GM12878 (cell line): ENCODE measurements at regions not wholly inside any gene's neighbourhood (a gene's known extent, or its start where the extent isn't known, plus 50 kb on each side); places are given as distances from the start of the nearest gene placed in this dataset.

Source experiments
- ATAC-seq: fragments of 200-7000 bp; cut with Tn5 transposase; 3 replicates; pipeline ENCODE4 v1.9.1; 2020; ENCODE audit warnings: mild to moderate bottlenecking, moderate library complexity
- BruUV-seq: library from RNA; stranded (reverse); fragments of 400-500 nt; replicated peaks from 2 replicates; lab custom pipeline; 2021; lab: Mats Ljungman, UMichigan
- CTCF ChIA-PET: fragments of 300-600 bp; sonication (Branson Sonifier 250); formaldehyde crosslinking; extraction: SDS; loops from one replicate; lab custom pipeline; 2021; ENCODE audit warnings: inconsistent platforms; lab: Yijun Ruan, JAX
- POLR2A ChIA-PET: fragments of 350-600 bp; formaldehyde crosslinking; extraction: SDS; loops from one replicate; lab custom pipeline; 2021; ENCODE audit warnings: inconsistent platforms; lab: Charles Lee
- RAD21 ChIA-PET: fragments of 300-600 bp; sonication (Branson Sonifier 250); formaldehyde crosslinking; loops from one replicate; lab custom pipeline; 2023; ENCODE audit warnings: antibody characterized with exemption; ENCODE audit not compliant: unreplicated experiment; lab: Charles Lee
- SMC1A ChIA-PET: fragments of 300-600 bp; sonication (Branson Sonifier 250); formaldehyde crosslinking; loops from one replicate; lab custom pipeline; 2023; ENCODE audit not compliant: unreplicated experiment, uncharacterized antibody; lab: Charles Lee
- DNase-seq: peaks from one replicate; pipeline ENCODE4 v3.0.0-alpha.2; 2011; ENCODE audit warnings: low read depth, low spot score
- FAIRE-seq: peaks from 3 replicates; lab custom pipeline; 2011; peaks lifted over from hg19 to GRCh38; lab: Jason Lieb, UNC
- H2AFZ ChIP-seq: 2 replicates; pipeline ENCODE4 v1.6.0; 2011; ENCODE audit warnings: low read depth, low read length, control low read depth; ENCODE audit not compliant: control insufficient read depth
- H3K27ac ChIP-seq: 2 replicates; pipeline ENCODE4 v1.5.1; 2011; ENCODE audit warnings: control low read depth; ENCODE audit not compliant: control insufficient read depth, insufficient read depth
- H3K27me3 ChIP-seq, 2 experiments: replicated peaks in 1 of 2; 2 replicates each; pipeline versions ENCODE4 v1.6.0 to v1.6.1; 2011; ENCODE audit warnings: low read length in 1 of 2; ENCODE audit not compliant: control insufficient read depth in 2 of 2, insufficient read depth in 2 of 2
- H3K36me3 ChIP-seq, 2 experiments: 2 replicates each; pipeline ENCODE4 v1.5.1; 2011; ENCODE audit warnings: low read length in 1 of 2; ENCODE audit not compliant: control insufficient read depth in 2 of 2, insufficient read depth in 2 of 2
- H3K4me1 ChIP-seq: 2 replicates; pipeline ENCODE4 v1.6.1; 2011; ENCODE audit warnings: mild to moderate bottlenecking, low read length, moderate library complexity, mixed read lengths; ENCODE audit not compliant: control insufficient read depth, insufficient read depth
- H3K4me2 ChIP-seq: 2 replicates; pipeline ENCODE4 v1.6.0; 2011; ENCODE audit warnings: control low read depth; ENCODE audit not compliant: control insufficient read depth, insufficient read depth
- H3K4me3 ChIP-seq: fragments of 200-600 bp; sonication (generic); 2 replicates; pipeline ENCODE4 v1.5.1; 2016
- H3K79me2 ChIP-seq: 2 replicates; pipeline ENCODE4 v1.6.0; 2011; ENCODE audit warnings: low read length; ENCODE audit not compliant: control insufficient read depth, insufficient read depth
- H3K9ac ChIP-seq: 2 replicates; pipeline ENCODE4 v1.8.0; 2011; ENCODE audit warnings: low read length, control low read depth, mixed read lengths; ENCODE audit not compliant: control insufficient read depth, insufficient read depth
- H3K9me3 ChIP-seq: replicated peaks from 3 replicates; pipeline ENCODE4 v1.5.1; 2011; ENCODE audit warnings: mild to moderate bottlenecking, low read length; ENCODE audit not compliant: control insufficient read depth, insufficient read depth
- H4K20me1 ChIP-seq: 2 replicates; pipeline ENCODE4 v1.6.0; 2011; ENCODE audit not compliant: control insufficient read depth, insufficient read depth
- ASH2L ChIP-seq: fragments of 300-600, 200-600 bp; sonication (generic); IDR thresholded peaks from 2 replicates; pipeline ENCODE4 v1.6.1; 2017; ENCODE audit warnings: low read depth, mild to moderate bottlenecking, borderline replicate concordance
- HCFC1 ChIP-seq: fragments of 150-350 bp; IDR thresholded peaks from 2 replicates; pipeline ENCODE4 v1.6.1; 2014; ENCODE audit warnings: low read length
- HDGF ChIP-seq: fragments of 450-650 bp; IDR thresholded peaks from 2 replicates; pipeline ENCODE4 v1.6.1; 2016; ENCODE audit warnings: antibody characterized with exemption
- KLF5 ChIP-seq: fragments of 450-650 bp; IDR thresholded peaks from 2 replicates; pipeline ENCODE4 v1.6.1; 2014; ENCODE audit warnings: mild to moderate bottlenecking; ENCODE audit not compliant: partially characterized antibody
- PAX8 ChIP-seq: fragments of 450-650 bp; IDR thresholded peaks from 2 replicates; pipeline ENCODE4 v1.6.1; 2017; ENCODE audit warnings: mild to moderate bottlenecking, moderate library complexity
- POLR2A ChIP-seq: IDR thresholded peaks from 2 replicates; pipeline ENCODE4 v1.6.1; 2011; ENCODE audit warnings: low read depth, mild to moderate bottlenecking, low read length
- SMARCA5 ChIP-seq: fragments of 450-650 bp; IDR thresholded peaks from 2 replicates; pipeline ENCODE4 v1.6.1; 2017; ENCODE audit warnings: mild to moderate bottlenecking
- TCF12 ChIP-seq: IDR thresholded peaks from 2 replicates; pipeline ENCODE4 v1.6.1; 2011; ENCODE audit warnings: low read depth, mild to moderate bottlenecking, low read length
- ZNF207 ChIP-seq: fragments of 450-650 bp; IDR thresholded peaks from 2 replicates; pipeline ENCODE4 v1.6.1; 2014; ENCODE audit warnings: antibody characterized with exemption, mild to moderate bottlenecking, borderline replicate concordance
- WGBS: methylation state at CpG from one replicate; pipeline ENCODE4 v1.1.6; 2016; ENCODE audit warnings: low lambda C conversion rate; ENCODE audit not compliant: insufficient replicate concordance, insufficient coverage; ENCODE audit errors: missing lambda C conversion rate; 5-methylcytosine and 5-hydroxymethylcytosine counted together
- in situ Hi-C: fragments of 300-500 bp; cut with MboI; formaldehyde crosslinking; loops from 9 replicates; pipeline ENCODE4 v1.14.3; 2018; ENCODE audit warnings: mixed read lengths
- intact Hi-C: fragments of 100-400 bp; cut with micrococcal nuclease; formaldehyde crosslinking; loops from one replicate; pipeline ENCODE4 v1.14.2; 2022; ENCODE audit not compliant: unreplicated experiment
- TF ChIP-seq, protein P1 (sequence below): fragments of 450-650 bp; IDR thresholded peaks from 2 replicates; pipeline ENCODE4 v1.6.1; 2017; ENCODE audit warnings: mild to moderate bottlenecking, moderate library complexity
- TF ChIP-seq, protein P2 (sequence below): fragments of 450-650 bp; IDR thresholded peaks from 2 replicates; pipeline ENCODE4 v1.6.1; 2017; ENCODE audit warnings: mild to moderate bottlenecking
- TF ChIP-seq, protein P3 (sequence below): fragments of 150-350 bp; IDR thresholded peaks from 2 replicates; pipeline ENCODE4 v1.6.1; 2016; ENCODE audit warnings: low read depth, low read length
- TF ChIP-seq, protein P4 (sequence below): fragments of 150-350 bp; IDR thresholded peaks from 2 replicates; pipeline ENCODE4 v1.6.1; 2014; ENCODE audit warnings: mild to moderate bottlenecking, low read depth, low read length

DNA sequence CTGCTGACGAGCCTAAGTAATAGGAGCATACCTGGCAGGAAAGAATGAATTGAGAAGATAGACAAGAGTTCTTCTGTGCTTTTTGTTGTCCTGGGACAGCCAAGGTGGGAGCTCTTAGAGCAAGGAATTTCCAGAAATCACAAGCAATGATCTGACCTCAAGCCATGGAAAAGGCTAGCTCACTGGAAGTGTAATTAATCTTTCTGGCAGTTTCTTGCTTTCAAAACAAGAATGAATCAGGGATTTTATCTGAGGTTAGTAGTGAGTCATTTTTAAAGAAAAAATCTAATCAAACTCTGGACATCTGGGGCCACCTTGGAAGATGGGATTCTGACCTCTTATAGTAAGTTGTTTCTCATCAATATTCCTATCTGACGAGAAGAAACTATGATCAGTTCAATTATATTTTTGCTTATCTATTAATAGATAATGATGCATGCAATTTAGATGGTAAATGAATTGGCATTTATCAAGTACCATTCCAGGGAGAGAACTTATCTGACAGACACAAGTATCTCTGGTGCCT, 98.0 kb downstream of the ADCYAP1 start:
- Histone ChIP-seq H3K9ac (no peak overlapping the region), H3K36me3 (no peaks in the 10 kb centered on the region), H3K4me2 (no peak overlapping the region), H3K9me3 (no peaks in the 10 kb centered on the region), H2AFZ (no peak overlapping the region)
- intact Hi-C loops = no loop called here
- WGBS = 2% methylated on average over 2 of the region's 2 CpGs
- no peak for FAIRE-seq
- no peak for ATAC-seq
- POLR2A ChIA-PET = no interaction called here
- TF ChIP-seq, protein P1, sequence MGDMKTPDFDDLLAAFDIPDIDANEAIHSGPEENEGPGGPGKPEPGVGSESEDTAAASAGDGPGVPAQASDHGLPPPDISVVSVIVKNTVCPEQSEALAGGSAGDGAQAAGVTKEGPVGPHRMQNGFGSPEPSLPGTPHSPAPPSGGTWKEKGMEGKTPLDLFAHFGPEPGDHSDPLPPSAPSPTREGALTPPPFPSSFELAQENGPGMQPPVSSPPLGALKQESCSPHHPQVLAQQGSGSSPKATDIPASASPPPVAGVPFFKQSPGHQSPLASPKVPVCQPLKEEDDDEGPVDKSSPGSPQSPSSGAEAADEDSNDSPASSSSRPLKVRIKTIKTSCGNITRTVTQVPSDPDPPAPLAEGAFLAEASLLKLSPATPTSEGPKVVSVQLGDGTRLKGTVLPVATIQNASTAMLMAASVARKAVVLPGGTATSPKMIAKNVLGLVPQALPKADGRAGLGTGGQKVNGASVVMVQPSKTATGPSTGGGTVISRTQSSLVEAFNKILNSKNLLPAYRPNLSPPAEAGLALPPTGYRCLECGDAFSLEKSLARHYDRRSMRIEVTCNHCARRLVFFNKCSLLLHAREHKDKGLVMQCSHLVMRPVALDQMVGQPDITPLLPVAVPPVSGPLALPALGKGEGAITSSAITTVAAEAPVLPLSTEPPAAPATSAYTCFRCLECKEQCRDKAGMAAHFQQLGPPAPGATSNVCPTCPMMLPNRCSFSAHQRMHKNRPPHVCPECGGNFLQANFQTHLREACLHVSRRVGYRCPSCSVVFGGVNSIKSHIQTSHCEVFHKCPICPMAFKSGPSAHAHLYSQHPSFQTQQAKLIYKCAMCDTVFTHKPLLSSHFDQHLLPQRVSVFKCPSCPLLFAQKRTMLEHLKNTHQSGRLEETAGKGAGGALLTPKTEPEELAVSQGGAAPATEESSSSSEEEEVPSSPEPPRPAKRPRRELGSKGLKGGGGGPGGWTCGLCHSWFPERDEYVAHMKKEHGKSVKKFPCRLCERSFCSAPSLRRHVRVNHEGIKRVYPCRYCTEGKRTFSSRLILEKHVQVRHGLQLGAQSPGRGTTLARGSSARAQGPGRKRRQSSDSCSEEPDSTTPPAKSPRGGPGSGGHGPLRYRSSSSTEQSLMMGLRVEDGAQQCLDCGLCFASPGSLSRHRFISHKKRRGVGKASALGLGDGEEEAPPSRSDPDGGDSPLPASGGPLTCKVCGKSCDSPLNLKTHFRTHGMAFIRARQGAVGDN = no peak
- TF ChIP-seq TCF12 (no peak), SMARCA5 (no peak), ZNF207 (no peak), ASH2L (no peak), PAX8 (no peak), HCFC1 (no peak), KLF5 (no peak), HDGF (no peak), POLR2A (no peak)
- TF ChIP-seq, protein P2, sequence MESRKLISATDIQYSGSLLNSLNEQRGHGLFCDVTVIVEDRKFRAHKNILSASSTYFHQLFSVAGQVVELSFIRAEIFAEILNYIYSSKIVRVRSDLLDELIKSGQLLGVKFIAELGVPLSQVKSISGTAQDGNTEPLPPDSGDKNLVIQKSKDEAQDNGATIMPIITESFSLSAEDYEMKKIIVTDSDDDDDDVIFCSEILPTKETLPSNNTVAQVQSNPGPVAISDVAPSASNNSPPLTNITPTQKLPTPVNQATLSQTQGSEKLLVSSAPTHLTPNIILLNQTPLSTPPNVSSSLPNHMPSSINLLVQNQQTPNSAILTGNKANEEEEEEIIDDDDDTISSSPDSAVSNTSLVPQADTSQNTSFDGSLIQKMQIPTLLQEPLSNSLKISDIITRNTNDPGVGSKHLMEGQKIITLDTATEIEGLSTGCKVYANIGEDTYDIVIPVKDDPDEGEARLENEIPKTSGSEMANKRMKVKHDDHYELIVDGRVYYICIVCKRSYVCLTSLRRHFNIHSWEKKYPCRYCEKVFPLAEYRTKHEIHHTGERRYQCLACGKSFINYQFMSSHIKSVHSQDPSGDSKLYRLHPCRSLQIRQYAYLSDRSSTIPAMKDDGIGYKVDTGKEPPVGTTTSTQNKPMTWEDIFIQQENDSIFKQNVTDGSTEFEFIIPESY = no peak
- TF ChIP-seq, protein P3, sequence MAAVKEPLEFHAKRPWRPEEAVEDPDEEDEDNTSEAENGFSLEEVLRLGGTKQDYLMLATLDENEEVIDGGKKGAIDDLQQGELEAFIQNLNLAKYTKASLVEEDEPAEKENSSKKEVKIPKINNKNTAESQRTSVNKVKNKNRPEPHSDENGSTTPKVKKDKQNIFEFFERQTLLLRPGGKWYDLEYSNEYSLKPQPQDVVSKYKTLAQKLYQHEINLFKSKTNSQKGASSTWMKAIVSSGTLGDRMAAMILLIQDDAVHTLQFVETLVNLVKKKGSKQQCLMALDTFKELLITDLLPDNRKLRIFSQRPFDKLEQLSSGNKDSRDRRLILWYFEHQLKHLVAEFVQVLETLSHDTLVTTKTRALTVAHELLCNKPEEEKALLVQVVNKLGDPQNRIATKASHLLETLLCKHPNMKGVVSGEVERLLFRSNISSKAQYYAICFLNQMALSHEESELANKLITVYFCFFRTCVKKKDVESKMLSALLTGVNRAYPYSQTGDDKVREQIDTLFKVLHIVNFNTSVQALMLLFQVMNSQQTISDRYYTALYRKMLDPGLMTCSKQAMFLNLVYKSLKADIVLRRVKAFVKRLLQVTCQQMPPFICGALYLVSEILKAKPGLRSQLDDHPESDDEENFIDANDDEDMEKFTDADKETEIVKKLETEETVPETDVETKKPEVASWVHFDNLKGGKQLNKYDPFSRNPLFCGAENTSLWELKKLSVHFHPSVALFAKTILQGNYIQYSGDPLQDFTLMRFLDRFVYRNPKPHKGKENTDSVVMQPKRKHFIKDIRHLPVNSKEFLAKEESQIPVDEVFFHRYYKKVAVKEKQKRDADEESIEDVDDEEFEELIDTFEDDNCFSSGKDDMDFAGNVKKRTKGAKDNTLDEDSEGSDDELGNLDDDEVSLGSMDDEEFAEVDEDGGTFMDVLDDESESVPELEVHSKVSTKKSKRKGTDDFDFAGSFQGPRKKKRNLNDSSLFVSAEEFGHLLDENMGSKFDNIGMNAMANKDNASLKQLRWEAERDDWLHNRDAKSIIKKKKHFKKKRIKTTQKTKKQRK = no peak
- TF ChIP-seq, protein P4, sequence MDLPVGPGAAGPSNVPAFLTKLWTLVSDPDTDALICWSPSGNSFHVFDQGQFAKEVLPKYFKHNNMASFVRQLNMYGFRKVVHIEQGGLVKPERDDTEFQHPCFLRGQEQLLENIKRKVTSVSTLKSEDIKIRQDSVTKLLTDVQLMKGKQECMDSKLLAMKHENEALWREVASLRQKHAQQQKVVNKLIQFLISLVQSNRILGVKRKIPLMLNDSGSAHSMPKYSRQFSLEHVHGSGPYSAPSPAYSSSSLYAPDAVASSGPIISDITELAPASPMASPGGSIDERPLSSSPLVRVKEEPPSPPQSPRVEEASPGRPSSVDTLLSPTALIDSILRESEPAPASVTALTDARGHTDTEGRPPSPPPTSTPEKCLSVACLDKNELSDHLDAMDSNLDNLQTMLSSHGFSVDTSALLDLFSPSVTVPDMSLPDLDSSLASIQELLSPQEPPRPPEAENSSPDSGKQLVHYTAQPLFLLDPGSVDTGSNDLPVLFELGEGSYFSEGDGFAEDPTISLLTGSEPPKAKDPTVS = no peak
- TF ChIP-seq, all 136 proteins: peak for 0
- no TSS peak for BruUV-seq
- in situ Hi-C loops = no loop called here
- H3K27me3 ChIP-seq = no peaks in the 10 kb centered on the region
- no peak for DNase-seq
- no peak overlapping the region for H3K27ac ChIP-seq
- RAD21 ChIA-PET = no interaction called here
- H3K79me2 ChIP-seq = no peaks in the 10 kb centered on the region
- H3K4me3 ChIP-seq = no peak overlapping the region
- H4K20me1 ChIP-seq = no peaks in the 10 kb centered on the region
- H3K4me1 ChIP-seq = no peaks in the 10 kb centered on the region
- SMC1A ChIA-PET = no interaction called here
- CTCF ChIA-PET = no interaction called here
